ENCODE measurements at regions not wholly inside any gene's neighbourhood (a gene's known extent, or its start where the extent isn't known, plus 50 kb on each side); places are given as distances from the start of the nearest gene placed in this dataset.

DNA sequence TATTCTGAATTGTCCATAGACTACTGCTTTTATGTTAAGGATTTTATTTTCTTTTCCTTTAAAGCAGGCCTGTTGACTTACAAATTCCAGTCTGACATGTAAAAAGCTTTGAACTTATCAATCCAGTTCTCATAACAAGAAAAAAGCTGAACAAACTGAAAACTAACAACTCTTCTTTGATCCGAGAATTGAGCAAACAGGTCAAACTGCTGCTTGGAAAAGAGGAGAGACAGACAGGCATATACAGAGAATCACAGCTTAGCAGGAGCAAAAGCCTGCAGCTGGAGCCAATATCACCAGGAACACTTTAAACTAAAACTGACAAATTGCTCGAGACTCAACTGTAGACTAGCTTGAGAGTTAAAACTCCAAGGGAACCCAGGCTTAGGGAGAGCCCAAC lies 85.8 kb downstream of the HINT1 start:
- Histone ChIP-seq H3K23ac (ENCODE audit: insufficient read length) (no peak overlapping the region), H4K91ac (replicated peaks; ENCODE audit: insufficient read length, low read length) (no peak overlapping the region), H4K20me1 (replicated peaks in 1 of 2; ENCODE audit: control insufficient read depth in 1 of 2, insufficient read depth in 2 of 2, low read length in 2 of 2) (no peaks in the 10 kb centered on the region), H3K9ac (replicated peaks in 1 of 4; ENCODE audit: extremely low read depth in 1 of 4, low read depth in 3 of 4, low read length in 3 of 4) (no peak overlapping the region), H3K23me2 (ENCODE audit: low read depth, low read length) (no peaks in the 10 kb centered on the region), H3K79me2 (ENCODE audit: control insufficient read depth in 1 of 2, insufficient read depth in 2 of 2, low read length in 2 of 2) (no peaks in the 10 kb centered on the region), H3K27me3 (replicated peaks in 1 of 4; ENCODE audit: control insufficient read depth in 3 of 4, extremely low read depth in 1 of 4, insufficient read depth in 3 of 4, low read length in 3 of 4) (no peaks in the 10 kb centered on the region), H3K9me3 (ENCODE audit: insufficient read depth in 2 of 2, low read depth in 1 of 2, low read length in 1 of 2) (no peaks in the 10 kb centered on the region), H3K36me3 (ENCODE audit: control insufficient read depth in 2 of 4, insufficient read depth in 4 of 4, low read length in 3 of 4) (no peaks in the 10 kb centered on the region), H3K18ac (ENCODE audit: extremely low read depth, low read length) (no peak overlapping the region), H2BK20ac (ENCODE audit: low read length) (no peak overlapping the region), H3K4me3 (ENCODE audit: extremely low read depth in 1 of 4, insufficient read depth in 2 of 4, low read depth in 3 of 4, low read length in 4 of 4) (no peak overlapping the region), H4K5ac (ENCODE audit: insufficient read length, low read depth, low read length) (no peak overlapping the region), H3K4me1 (replicated peaks in 1 of 4; ENCODE audit: control insufficient read depth in 3 of 4, insufficient read depth in 4 of 4, low read length in 3 of 4) (no peaks in the 10 kb centered on the region), H2AFZ (ENCODE audit: low read length) (0 out of 2 replicates have a peak overlapping the region, but pooled peaks have one; percentile 9), H4K8ac (ENCODE audit: extremely low read depth, insufficient read depth, low read length) (no peak overlapping the region), H3K4me2 (ENCODE audit: insufficient read depth in 1 of 2, low read depth in 2 of 2, low read length in 2 of 2) (no peak overlapping the region), H2BK12ac (ENCODE audit: low read depth, low read length) (no peak overlapping the region), H2BK120ac (replicated peaks; ENCODE audit: low read depth, low read length) (no peak overlapping the region), H2BK15ac (ENCODE audit: low read length) (no peak overlapping the region), H3K27ac (ENCODE audit: low read depth, low read length) (no peak overlapping the region), H3K56ac (replicated peaks; ENCODE audit: insufficient read length, low read depth, low read length) (no peak overlapping the region), H2BK5ac (ENCODE audit: low read depth, low read length) (no peak overlapping the region), H3K14ac (ENCODE audit: insufficient read length) (no peak overlapping the region), H3K4ac (replicated peaks; ENCODE audit: insufficient read length, low read depth, low read length) (no peak overlapping the region), H2AK5ac (ENCODE audit: low read depth, low read length) (no peak overlapping the region), H3K79me1 (ENCODE audit: low read depth, low read length) (no peaks in the 10 kb centered on the region)
- DNase-seq (ENCODE audit: low read depth in 1 of 2, low spot score in 2 of 2) (no peak), FAIRE-seq (no peak)
- CTCF ChIA-PET (ENCODE audit: partially characterized antibody): interaction anchor here (0.9 to 1.1 kb wide), 2 partner anchors 13 to 19 kb away, joined by 3 to 5 read pairs; no protein-coding TSS in a partner anchor
- POLR2A ChIA-PET (ENCODE audit: partially characterized antibody): interaction anchor here (1.0 kb wide), 1 partner anchor 86 kb away, joined by 3 read pairs; the partner anchor contains the start of gene HINT1
- WGBS, 2 experiments (ENCODE audit: extremely low coverage in 1 of 2, insufficient coverage in 1 of 2, insufficient read length in 1 of 2, insufficient replicate concordance in 2 of 2, low coverage in 1 of 2, low lambda C conversion rate in 2 of 2, missing lambda C conversion rate in 1 of 2): 89% methylated on average over 2 of the region's 2 CpGs; no CpG with 5 or more reads in 1 of the 2 experiments
- TF ChIP-seq TAF1 (IDR thresholded peaks at IDR 0.05; ENCODE audit: low read depth, low read length) (no peak), CREB1 (IDR thresholded peaks at IDR 0.05) (no peak), PHF8 (conservative IDR thresholded peaks at IDR 0.05; ENCODE audit: low read depth, low read length) (no peak), POLR2A (IDR thresholded peaks at IDR 0.05; ENCODE audit: control extremely low read depth in 1 of 2, low read depth in 2 of 2, low read length in 2 of 2) (no peak), HDAC2 (IDR thresholded peaks at IDR 0.05; ENCODE audit: borderline replicate concordance in 1 of 2, low read depth in 2 of 2, low read length in 2 of 2) (no peak), POU5F1 (IDR thresholded peaks at IDR 0.05; ENCODE audit: low read depth, low read length) (no peak), CEBPB (IDR thresholded peaks at IDR 0.05; ENCODE audit: low read depth, low read length) (no peak), FOSL1 (IDR thresholded peaks at IDR 0.05; ENCODE audit: insufficient read depth, low read depth, low read length) (no peak), ZNF274 (IDR thresholded peaks at IDR 0.05; ENCODE audit: borderline replicate concordance, extremely low read depth, low read length) (no peak), RAD21 (IDR thresholded peaks at IDR 0.05 in 1 of 2, conservative IDR thresholded peaks at IDR 0.05 in 1 of 2; ENCODE audit: low read depth in 2 of 2, low read length in 2 of 2) (no peak), TBP (IDR thresholded peaks at IDR 0.05; ENCODE audit: low read depth, low read length) (no peak), SIX5 (IDR thresholded peaks at IDR 0.05; ENCODE audit: low read depth, low read length) (no peak), SP2 (IDR thresholded peaks at IDR 0.05; ENCODE audit: low read length) (no peak), BACH1 (IDR thresholded peaks at IDR 0.05; ENCODE audit: low read length) (no peak), TAF7 (optimal IDR thresholded peaks at IDR 0.05; ENCODE audit: borderline replicate concordance, low read depth, low read length) (no peak)

All from H1 (cell line).